NT2/D1 (cell line): ENCODE measurements at regions not wholly inside any gene's neighbourhood (a gene's known extent, or its start where the extent isn't known, plus 50 kb on each side); places are given as distances from the start of the nearest gene placed in this dataset.

Experiments
- DNase-seq: peaks from one replicate; pipeline ENCODE4 v3.0.0-alpha.2; 2011; ENCODE audit warnings: low read depth, low spot score
- H3K27me3 ChIP-seq: 2 replicates; pipeline ENCODE4 v1.6.0; 2011; ENCODE audit warnings: mild to moderate bottlenecking; ENCODE audit not compliant: insufficient read length, insufficient read depth
- H3K36me3 ChIP-seq: 2 replicates; pipeline ENCODE4 v1.6.1; 2011; ENCODE audit warnings: mild to moderate bottlenecking, low read length, mixed read lengths; ENCODE audit not compliant: insufficient read depth, insufficient read length
- H3K4me1 ChIP-seq: 2 replicates; pipeline ENCODE4 v1.5.1; 2011; ENCODE audit not compliant: insufficient read depth, insufficient read length
- H3K4me3 ChIP-seq: 2 replicates; pipeline ENCODE4 v1.5.1; 2011; ENCODE audit warnings: low read depth; ENCODE audit not compliant: insufficient read length
- H3K9ac ChIP-seq: 2 replicates; pipeline ENCODE4 v1.6.0; 2011; ENCODE audit warnings: low read depth; ENCODE audit not compliant: insufficient read length
- H3K9me3 ChIP-seq: 2 replicates; pipeline ENCODE4 v1.5.1; 2011; ENCODE audit warnings: mild to moderate bottlenecking, low read length; ENCODE audit not compliant: insufficient read depth
- SUZ12 ChIP-seq: IDR thresholded peaks from 2 replicates; pipeline ENCODE4 v1.6.1; 2011; ENCODE audit not compliant: insufficient read length, insufficient read depth; ENCODE audit errors: extremely low read depth
- YY1 ChIP-seq: IDR thresholded peaks from 2 replicates; pipeline ENCODE4 v1.6.1; 2011; ENCODE audit not compliant: insufficient read length, insufficient read depth
- ZNF274 ChIP-seq: IDR thresholded peaks from 2 replicates; pipeline ENCODE4 v1.6.1; 2011; ENCODE audit warnings: mild to moderate bottlenecking, low read depth, low read length

DNA sequence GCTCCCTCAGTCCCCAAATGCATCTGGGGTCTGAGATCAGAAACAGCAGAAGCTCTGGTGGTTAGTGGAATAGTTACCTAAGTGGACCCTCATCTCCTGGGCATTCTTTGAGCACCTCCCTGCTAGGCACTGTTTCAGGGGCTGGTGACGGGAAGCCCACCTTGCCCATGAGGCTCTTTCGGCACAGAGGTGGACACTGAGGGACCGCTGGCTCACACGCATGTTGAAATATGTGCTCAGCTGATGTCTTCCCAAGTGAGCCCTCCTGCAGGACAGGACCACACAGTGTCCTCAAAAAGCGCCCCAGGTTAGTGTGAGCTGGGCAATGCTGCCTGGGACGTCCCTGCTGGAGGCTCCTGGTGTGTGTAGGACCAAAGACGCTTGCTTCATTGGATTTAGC lies 1379.9 kb downstream of the TBC1D22A start:
- DNase-seq = no peak

GRCh38 chr22:48141301-48141700 lies 1378.9 kb downstream of the TBC1D22A start:
- Histone ChIP-seq H3K4me1 (no peaks in the 10 kb centered on the region), H3K36me3 (no peaks in the 10 kb centered on the region), H3K4me3 (no peak overlapping the region), H3K9ac (no peak overlapping the region), H3K9me3 (no peaks in the 10 kb centered on the region), H3K27me3 (no peaks in the 10 kb centered on the region)
- no peak for TF ChIP-seq YY1
- TF ChIP-seq SUZ12 = no peak
- TF ChIP-seq ZNF274 = no peak
- DNase-seq = no peak

More for the DNA sequence above, 1379.9 kb downstream of the TBC1D22A start:
- TF ChIP-seq SUZ12 (no peak), ZNF274 (no peak), YY1 (no peak)
- no peak overlapping the region for H3K9ac ChIP-seq
- no peak overlapping the region for H3K4me3 ChIP-seq
- H3K9me3 ChIP-seq = no peaks in the 10 kb centered on the region
- H3K27me3 ChIP-seq = no peaks in the 10 kb centered on the region
- H3K4me1 ChIP-seq = peaks cover 5% of the 10 kb centered on the region
- H3K36me3 ChIP-seq = no peaks in the 10 kb centered on the region

DNA sequence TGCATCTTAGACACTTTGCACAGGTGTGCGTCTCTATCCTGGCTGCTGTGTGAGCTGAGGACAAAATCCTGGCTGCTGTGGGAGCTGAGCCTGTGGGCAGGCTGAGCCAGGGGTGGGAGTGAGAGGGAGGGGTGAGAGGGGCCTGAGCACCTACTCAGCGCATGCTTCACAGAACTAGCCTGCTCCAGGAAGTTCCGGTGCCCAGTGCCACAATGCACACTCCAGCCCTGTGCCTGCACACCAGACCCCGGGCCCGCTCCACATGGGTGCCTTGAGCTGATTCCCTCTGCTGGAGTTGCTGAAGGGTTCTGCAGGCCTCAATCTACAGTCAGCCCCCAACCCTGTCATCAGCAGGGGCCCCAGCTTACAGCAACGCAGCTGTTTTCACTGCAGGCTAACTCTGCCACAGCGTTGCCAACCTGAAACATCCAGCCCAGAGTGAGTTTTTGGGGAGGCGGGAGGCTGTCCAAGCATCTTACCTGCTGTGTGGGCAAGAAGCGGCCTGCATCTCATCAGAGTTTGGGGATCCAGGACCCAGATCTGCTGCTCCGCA lies 1377.9 kb downstream of the TBC1D22A start:
- Histone ChIP-seq H3K4me3 (no peak overlapping the region), H3K36me3 (no peaks in the 10 kb centered on the region), H3K27me3 (no peaks in the 10 kb centered on the region), H3K9ac (no peak overlapping the region), H3K9me3 (no peaks in the 10 kb centered on the region), H3K4me1 (no peaks in the 10 kb centered on the region)
- no peak for DNase-seq
- TF ChIP-seq ZNF274 = no peak
- TF ChIP-seq SUZ12 = no peak
- no peak for TF ChIP-seq YY1

- no peak for TF ChIP-seq YY1
- no peak for TF ChIP-seq ZNF274
- no peak for TF ChIP-seq SUZ12
- Histone ChIP-seq H3K4me3 (no peak overlapping the region), H3K9ac (no peak overlapping the region), H3K27me3 (no peaks in the 10 kb centered on the region), H3K4me1 (no peaks in the 10 kb centered on the region), H3K36me3 (no peaks in the 10 kb centered on the region), H3K9me3 (no peaks in the 10 kb centered on the region)
- no peak for DNase-seq
Measured at GRCh38 chr22:48139776-48140175, 1377.3 kb downstream of the TBC1D22A start.

DNA sequence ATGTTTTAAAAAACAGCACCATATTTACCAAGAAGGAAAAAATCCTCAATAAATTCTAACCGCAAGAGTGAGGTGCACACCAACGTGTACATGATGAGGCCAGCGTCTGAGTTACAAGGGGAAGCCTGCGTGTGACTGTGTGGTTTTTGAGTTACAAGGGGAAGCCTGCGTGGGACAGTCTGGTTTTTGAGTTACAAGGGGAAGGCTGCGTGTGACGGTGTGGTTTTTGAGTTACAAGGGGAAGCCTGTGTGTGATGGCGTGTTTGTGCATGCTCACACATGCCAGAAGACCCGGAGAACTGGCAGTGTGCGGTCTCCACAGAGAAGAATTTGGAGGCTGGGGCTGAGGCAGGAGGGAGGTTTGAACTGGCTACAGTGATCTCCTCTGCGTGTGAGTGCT lies 1376.4 kb downstream of the TBC1D22A start:
- no peak for DNase-seq
- TF ChIP-seq ZNF274 (no peak), SUZ12 (no peak), YY1 (no peak)
- no peak overlapping the region for H3K9ac ChIP-seq

DNA sequence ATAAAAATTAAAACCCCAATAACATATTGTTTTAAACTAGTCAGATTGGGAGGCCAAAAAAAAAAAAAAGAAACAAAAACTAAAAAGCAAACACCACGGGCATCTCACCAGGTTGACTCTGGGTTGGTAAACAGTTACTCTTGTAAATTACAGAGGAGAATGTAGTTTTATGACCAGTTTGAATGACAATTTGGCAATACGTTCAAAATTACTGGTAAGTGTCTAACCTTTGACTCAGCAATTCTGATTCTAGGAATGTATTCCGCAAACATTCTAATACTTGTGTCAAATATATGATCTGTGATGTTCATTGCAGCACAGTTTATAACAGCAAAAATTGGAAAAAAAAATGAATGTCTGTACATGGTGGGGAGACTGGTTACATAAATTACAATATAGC lies 1376.0 kb downstream of the TBC1D22A start:
- no peak for DNase-seq
- TF ChIP-seq SUZ12 (no peak), ZNF274 (no peak), YY1 (no peak)
- no peaks in the 10 kb centered on the region for H3K36me3 ChIP-seq

More for the DNA sequence above, 1376.4 kb downstream of the TBC1D22A start:
- H3K36me3 ChIP-seq = no peaks in the 10 kb centered on the region
- H3K9me3 ChIP-seq = no peaks in the 10 kb centered on the region
- no peaks in the 10 kb centered on the region for H3K27me3 ChIP-seq
- H3K4me1 ChIP-seq = no peaks in the 10 kb centered on the region
- no peak overlapping the region for H3K4me3 ChIP-seq

DNA sequence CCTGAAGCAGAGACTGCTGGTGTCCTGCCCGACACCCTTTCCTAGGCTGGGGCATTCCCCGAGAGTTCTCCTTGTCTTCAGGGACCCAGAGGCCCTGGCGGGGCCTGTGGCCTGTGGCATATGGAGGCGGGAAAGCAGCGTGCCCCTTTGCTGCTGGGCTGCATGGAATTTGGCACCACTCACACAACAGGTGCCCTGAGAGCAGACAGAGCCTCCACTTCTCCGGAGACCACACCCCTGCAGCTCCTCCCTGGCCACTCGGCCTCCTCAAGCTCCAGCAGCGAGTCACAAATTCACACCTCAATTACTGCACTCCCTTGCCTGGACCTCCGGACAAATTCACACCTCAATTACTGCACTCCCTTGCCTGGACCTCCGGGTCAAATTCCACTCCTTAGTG lies 1375.2 kb downstream of the TBC1D22A start:
- DNase-seq = no peak
- Histone ChIP-seq H3K36me3 (no peaks in the 10 kb centered on the region), H3K4me3 (no peak overlapping the region)

More for the DNA sequence above, 1376.0 kb downstream of the TBC1D22A start:
- Histone ChIP-seq H3K4me3 (no peak overlapping the region), H3K9ac (no peak overlapping the region), H3K9me3 (no peaks in the 10 kb centered on the region), H3K4me1 (no peaks in the 10 kb centered on the region), H3K27me3 (no peaks in the 10 kb centered on the region)

More for the DNA sequence above, 1375.2 kb downstream of the TBC1D22A start:
- Histone ChIP-seq H3K27me3 (no peaks in the 10 kb centered on the region), H3K4me1 (no peaks in the 10 kb centered on the region), H3K9ac (no peak overlapping the region), H3K9me3 (no peaks in the 10 kb centered on the region)
- TF ChIP-seq ZNF274 (no peak), SUZ12 (no peak), YY1 (no peak)
